GM18870 (cell line): ENCODE measurements at regions not wholly inside any gene's neighbourhood (a gene's known extent, or its start where the extent isn't known, plus 50 kb on each side); places are given as distances from the start of the nearest gene placed in this dataset.

Source experiments
- ATAC-seq: cut with Tn5 transposase; IDR thresholded peaks from one replicate; pipeline ENCODE4 v1.9.1; 2021; ENCODE audit warnings: moderate library complexity; ENCODE audit not compliant: unreplicated experiment

GRCh38 chr16:65224994-65225393, 103.1 kb upstream of the CDH11 start:
- ATAC-seq = no peak

GRCh38 chr16:65224471-65224870, 102.6 kb upstream of the CDH11 start:
- ATAC-seq = no peak

GRCh38 chr16:65223335-65223734, 101.5 kb upstream of the CDH11 start:
- no peak for ATAC-seq

GRCh38 chr16:65222536-65222935, 100.7 kb upstream of the CDH11 start:
- ATAC-seq = no peak

- no peak for ATAC-seq
Observed at GRCh38 chr16:65222049-65222448, 100.2 kb upstream of the CDH11 start.

- ATAC-seq = no peak
Observed at GRCh38 chr16:65219786-65220185, 97.9 kb upstream of the CDH11 start.

- no peak for ATAC-seq
Observed at GRCh38 chr16:65218348-65218747, 96.5 kb upstream of the CDH11 start.

- ATAC-seq = no peak
Observed at GRCh38 chr16:65213866-65214595, 92.2 kb upstream of the CDH11 start.

- no peak for ATAC-seq
Observed at GRCh38 chr16:65212791-65213190, 90.9 kb upstream of the CDH11 start.

- no peak for ATAC-seq
Observed at GRCh38 chr16:65212240-65212639, 90.4 kb upstream of the CDH11 start.

- ATAC-seq = no peak
Observed at GRCh38 chr16:65202461-65202860, 80.6 kb upstream of the CDH11 start.

- no peak for ATAC-seq
Observed at GRCh38 chr16:65201511-65201910, 79.6 kb upstream of the CDH11 start.

- no peak for ATAC-seq
Observed at GRCh38 chr16:65200857-65201256, 79.0 kb upstream of the CDH11 start.

- ATAC-seq = no peak
Observed at GRCh38 chr16:65200156-65200773, 78.4 kb upstream of the CDH11 start.

- no peak for ATAC-seq
Observed at GRCh38 chr16:65196420-65197075, 74.7 kb upstream of the CDH11 start.

GRCh38 chr16:65195998-65196397, 74.1 kb upstream of the CDH11 start:
- no peak for ATAC-seq

GRCh38 chr16:65185241-65185778, 63.4 kb upstream of the CDH11 start:
- ATAC-seq = no peak

GRCh38 chr16:65181071-65181561, 59.3 kb upstream of the CDH11 start:
- ATAC-seq = no peak

- no peak for ATAC-seq
Observed at GRCh38 chr16:65178151-65178550, 56.3 kb upstream of the CDH11 start.

GRCh38 chr16:65176603-65177002, 54.7 kb upstream of the CDH11 start:
- no peak for ATAC-seq

GRCh38 chr16:65172356-65172755, 50.5 kb upstream of the CDH11 start:
- no peak for ATAC-seq
